Thoracic aorta (tissue), 2 donors: ENCODE measurements at regions not wholly inside any gene's neighbourhood (a gene's known extent, or its start where the extent isn't known, plus 50 kb on each side); places are given as distances from the start of the nearest gene placed in this dataset.
"Not testable (repeated sequence)": the region's sequence is repeated elsewhere in the genome, so short reads cannot be mapped to it uniquely, and the experiment has no call there.

ENCODE experiments used
- ATAC-seq: fragments of 150-250 bp; one replicate; pipeline ENCODE4 v1.8.0; 2017; ENCODE audit warnings: low read depth; ENCODE audit not compliant: insufficient number of reproducible peaks, low FRiP score
- DNase-seq: peaks from one replicate; pipeline ENCODE4 v3.0.0-alpha.2; 2020; ENCODE audit warnings: low spot score
- H3K27ac ChIP-seq, 2 donors: fragments of 200-600 bp; sonication (generic); 1 replicate in 1 of 2; 2 replicates in 1 of 2; pipeline ENCODE4 v1.5.1; 2016; ENCODE audit warnings: mild to moderate bottlenecking in 2 of 2, moderate library complexity in 2 of 2
- H3K27me3 ChIP-seq: fragments of 200-600 bp; sonication (generic); replicated peaks from 2 replicates; pipeline ENCODE4 v1.6.0; 2016; ENCODE audit warnings: mild to moderate bottlenecking; ENCODE audit not compliant: insufficient read depth
- H3K36me3 ChIP-seq: fragments of 200-600 bp; sonication (generic); one replicate; pipeline ENCODE4 v1.5.1; 2016
- H3K4me1 ChIP-seq, 2 donors: fragments of 200-600 bp; sonication (generic); 1 replicate in 1 of 2; 2 replicates in 1 of 2; pipeline versions ENCODE4 v1.5.1 to v1.6.0; 2016; ENCODE audit warnings: low read depth in 2 of 2, mild to moderate bottlenecking in 1 of 2; ENCODE audit not compliant: control insufficient read depth in 1 of 2
- H3K4me3 ChIP-seq: fragments of 200-600 bp; sonication (generic); 2 replicates; pipeline ENCODE4 v1.5.1; 2016; ENCODE audit warnings: mild to moderate bottlenecking
- H3K9me3 ChIP-seq: fragments of 200-600 bp; sonication (generic); 2 replicates; pipeline ENCODE4 v1.5.1; 2016
- TF ChIP-seq, protein P1 (sequence below): fragments of 200-600 bp; sonication (generic); IDR thresholded peaks from one replicate; pipeline ENCODE4 v1.5.1; 2019; ENCODE audit warnings: antibody characterized with exemption

DNA sequence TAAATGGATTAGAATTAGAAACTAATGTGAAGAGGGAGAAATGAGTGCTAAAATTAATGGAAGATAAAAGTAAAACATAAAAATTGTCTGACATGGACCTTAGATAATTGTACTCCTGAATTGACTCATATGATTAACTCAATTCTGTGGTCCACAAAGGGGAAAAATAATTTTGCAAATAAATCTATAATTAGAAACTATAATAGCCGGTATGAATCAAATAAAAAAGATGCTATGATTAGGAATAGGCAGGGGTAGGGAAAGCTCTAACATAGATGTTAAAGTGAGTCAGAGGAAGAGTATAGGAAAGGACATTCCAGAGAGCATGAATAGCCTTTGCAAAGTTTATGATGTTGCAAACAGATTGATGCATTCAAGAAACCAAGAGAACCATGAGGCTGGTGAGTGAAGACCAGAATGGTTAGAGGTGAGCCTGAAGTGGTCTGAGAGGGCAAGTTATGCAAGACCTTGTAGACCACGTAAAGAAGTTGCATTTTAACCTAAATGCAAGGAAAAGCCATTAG is 262.1 kb upstream of the CA10 start:
- peaks cover 8 to 15% of the 10 kb centered on the region in 2 donors for H3K4me1 ChIP-seq
- TF ChIP-seq, protein P1, sequence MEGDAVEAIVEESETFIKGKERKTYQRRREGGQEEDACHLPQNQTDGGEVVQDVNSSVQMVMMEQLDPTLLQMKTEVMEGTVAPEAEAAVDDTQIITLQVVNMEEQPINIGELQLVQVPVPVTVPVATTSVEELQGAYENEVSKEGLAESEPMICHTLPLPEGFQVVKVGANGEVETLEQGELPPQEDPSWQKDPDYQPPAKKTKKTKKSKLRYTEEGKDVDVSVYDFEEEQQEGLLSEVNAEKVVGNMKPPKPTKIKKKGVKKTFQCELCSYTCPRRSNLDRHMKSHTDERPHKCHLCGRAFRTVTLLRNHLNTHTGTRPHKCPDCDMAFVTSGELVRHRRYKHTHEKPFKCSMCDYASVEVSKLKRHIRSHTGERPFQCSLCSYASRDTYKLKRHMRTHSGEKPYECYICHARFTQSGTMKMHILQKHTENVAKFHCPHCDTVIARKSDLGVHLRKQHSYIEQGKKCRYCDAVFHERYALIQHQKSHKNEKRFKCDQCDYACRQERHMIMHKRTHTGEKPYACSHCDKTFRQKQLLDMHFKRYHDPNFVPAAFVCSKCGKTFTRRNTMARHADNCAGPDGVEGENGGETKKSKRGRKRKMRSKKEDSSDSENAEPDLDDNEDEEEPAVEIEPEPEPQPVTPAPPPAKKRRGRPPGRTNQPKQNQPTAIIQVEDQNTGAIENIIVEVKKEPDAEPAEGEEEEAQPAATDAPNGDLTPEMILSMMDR, result no peak
- no peak overlapping the region for H3K4me3 ChIP-seq
- no peaks in the 10 kb centered on the region for H3K27me3 ChIP-seq
- no peaks in the 10 kb centered on the region for H3K36me3 ChIP-seq
- H3K27ac ChIP-seq, result no peak overlapping the region
- DNase-seq, result no peak
- no peaks in the 10 kb centered on the region for H3K9me3 ChIP-seq
- no peak for ATAC-seq

DNA sequence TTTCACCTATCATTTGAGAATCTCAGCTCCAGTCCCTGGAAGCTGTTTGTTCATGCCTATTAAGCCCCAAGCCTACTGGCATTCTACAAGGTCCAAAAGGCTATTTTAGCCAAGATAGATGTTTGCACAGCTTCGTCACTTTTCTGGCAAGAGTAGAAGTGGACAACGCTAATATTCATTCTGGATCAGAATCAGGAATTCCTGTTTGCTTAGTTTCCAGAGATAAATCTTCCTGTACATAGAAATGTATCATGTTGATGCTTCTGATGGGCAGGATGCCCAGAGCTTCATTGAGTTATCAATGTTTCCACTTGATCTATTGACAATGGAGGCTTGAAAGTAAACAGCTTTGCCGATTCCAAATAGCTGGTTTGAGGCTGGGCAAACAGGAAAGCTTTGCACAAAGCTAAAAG is 260.7 kb upstream of the CA10 start:
- no peak for ATAC-seq
- Histone ChIP-seq H3K36me3 (no peaks in the 10 kb centered on the region), H3K27me3 (no peaks in the 10 kb centered on the region), H3K4me1 (peaks cover 8 to 15% of the 10 kb centered on the region in 2 donors), H3K27ac (no peak overlapping the region), H3K4me3 (peak overlapping the region; percentile 25), H3K9me3 (no peaks in the 10 kb centered on the region)
- no peak for DNase-seq
- TF ChIP-seq, protein P1, result no peak

DNA sequence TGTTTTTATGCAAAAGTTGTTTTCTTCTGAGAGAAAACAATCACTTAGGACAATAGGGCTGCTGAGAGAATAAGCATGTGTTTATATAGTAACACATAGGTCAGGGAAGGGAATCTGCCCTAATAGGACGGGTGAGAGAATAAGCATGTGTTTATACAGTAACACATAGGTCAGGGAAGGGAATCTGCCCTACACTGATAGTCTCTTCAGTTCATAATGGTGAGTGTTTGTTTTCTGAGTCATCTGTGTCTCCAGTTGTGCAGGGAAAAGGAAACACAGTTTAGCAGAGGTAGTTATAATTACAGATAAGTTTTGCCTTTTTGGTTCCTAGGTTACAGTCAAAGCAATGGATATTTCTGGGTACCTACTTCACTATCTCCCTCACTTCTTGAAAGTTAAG is 252.3 kb upstream of the CA10 start:
- ATAC-seq (no peak), DNase-seq (no peak)
- Histone ChIP-seq H3K9me3 (no peaks in the 10 kb centered on the region), H3K27ac (no peak overlapping the region), H3K36me3 (no peaks in the 10 kb centered on the region), H3K27me3 (no peaks in the 10 kb centered on the region), H3K4me3 (no peak overlapping the region), H3K4me1 (no peaks in the 10 kb centered on the region)
- TF ChIP-seq, protein P1, result no peak

DNA sequence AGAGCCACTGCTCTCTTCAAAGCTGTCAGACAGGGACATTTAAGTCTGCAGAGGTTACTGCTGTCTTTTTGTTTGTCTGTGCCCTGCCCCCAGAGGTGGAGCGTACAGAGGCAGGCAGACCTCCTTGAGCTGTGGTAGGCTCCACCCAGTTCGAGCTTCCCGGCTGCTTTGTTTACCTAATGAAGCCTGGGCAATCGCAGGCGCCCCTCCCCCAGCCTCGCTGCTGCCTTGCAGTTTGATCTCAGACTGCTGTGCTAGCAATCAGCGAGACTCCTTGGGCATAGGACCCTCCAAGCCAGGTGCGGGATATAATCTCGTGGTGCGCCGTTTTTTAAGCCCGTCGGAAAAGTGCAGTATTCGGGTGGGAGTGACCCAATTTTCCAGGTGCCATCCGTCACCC is 250.7 kb upstream of the CA10 start:
- H3K4me3 ChIP-seq, H3K36me3 ChIP-seq, H3K4me1 ChIP-seq, H3K27me3 ChIP-seq, DNase-seq, H3K27ac ChIP-seq, ATAC-seq, H3K9me3 ChIP-seq: not testable (repeated sequence)

DNA sequence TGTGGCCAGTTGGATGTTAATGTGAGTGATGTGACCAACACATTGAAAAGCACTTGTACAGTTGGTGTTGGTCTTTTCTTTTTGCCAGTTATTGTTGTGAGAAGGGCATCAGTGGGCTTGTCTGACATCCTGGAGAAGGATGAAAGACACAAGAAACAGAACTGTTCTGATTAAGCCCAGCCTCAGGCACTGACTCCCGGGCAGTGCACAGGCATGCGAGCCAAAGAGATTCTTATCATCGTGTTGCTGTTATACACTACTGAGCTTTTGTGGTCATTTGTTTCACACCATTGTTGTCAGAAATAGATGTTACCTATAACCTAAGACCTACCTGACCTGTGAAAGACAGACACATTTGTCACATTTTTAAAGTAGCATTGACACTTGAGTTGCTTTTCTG is 236.8 kb upstream of the CA10 start:
- TF ChIP-seq, protein P1, result no peak
- H3K36me3 ChIP-seq, result no peaks in the 10 kb centered on the region
- no peak for ATAC-seq

DNA sequence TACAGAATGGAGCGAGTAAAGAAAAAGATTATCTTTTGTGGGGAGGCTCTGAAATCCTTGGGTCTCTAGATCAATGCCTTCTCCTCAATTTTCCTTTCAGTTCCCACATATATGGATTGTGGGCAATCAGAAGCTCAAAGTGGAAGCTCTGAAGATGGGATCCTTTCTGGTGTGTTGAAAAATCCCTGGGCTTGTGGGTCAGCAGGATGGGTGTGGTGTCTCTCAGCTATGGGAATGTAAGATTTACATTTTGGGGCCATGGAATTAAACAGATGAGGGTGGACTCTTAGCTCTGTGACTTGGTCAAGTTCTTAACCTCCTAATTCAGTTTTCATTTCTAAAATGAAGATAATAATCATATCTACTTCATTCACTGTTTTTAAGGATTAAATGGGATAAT is 231.9 kb upstream of the CA10 start:
- no peaks in the 10 kb centered on the region for H3K27me3 ChIP-seq
- no peaks in the 10 kb centered on the region for H3K9me3 ChIP-seq
- ATAC-seq (no peak), DNase-seq (no peak)
- no peaks in the 10 kb centered on the region for H3K36me3 ChIP-seq
- peak overlapping the region; percentile 59 for H3K4me3 ChIP-seq
- peaks cover 0 to 4% of the 10 kb centered on the region in 2 donors for H3K4me1 ChIP-seq
- no peak overlapping the region for H3K27ac ChIP-seq
- TF ChIP-seq, protein P1, result no peak

More for the DNA sequence above, 236.8 kb upstream of the CA10 start:
- Histone ChIP-seq H3K9me3 (no peaks in the 10 kb centered on the region), H3K4me1 (peaks cover 0 to 3% of the 10 kb centered on the region in 2 donors), H3K27me3 (no peaks in the 10 kb centered on the region), H3K27ac (no peak overlapping the region), H3K4me3 (no peak overlapping the region)
- no peak for DNase-seq
